Esophagus (tissue), 2 donors: ENCODE measurements at regions not wholly inside any gene's neighbourhood (a gene's known extent, or its start where the extent isn't known, plus 50 kb on each side); places are given as distances from the start of the nearest gene placed in this dataset.
"Not testable (repeated sequence)": the region's sequence is repeated elsewhere in the genome, so short reads cannot be mapped to it uniquely, and the experiment has no call there.

ENCODE experiments used
- H3K27ac ChIP-seq, 2 donors: one replicate each; pipeline ENCODE4 v1.5.1; 2013; ENCODE audit warnings: low read depth in 2 of 2, mild to moderate bottlenecking in 2 of 2, inconsistent platforms in 1 of 2, low read length in 1 of 2, moderate library complexity in 1 of 2
- H3K27me3 ChIP-seq, 2 donors: one replicate each; pipeline ENCODE4 v1.6.1; 2013; ENCODE audit warnings: low read length in 2 of 2, control low read depth in 1 of 2, mild to moderate bottlenecking in 1 of 2; ENCODE audit not compliant: insufficient read depth in 2 of 2, control insufficient read depth in 1 of 2
- H3K36me3 ChIP-seq, 2 donors: one replicate each; pipeline ENCODE4 v1.6.1; 2013; ENCODE audit warnings: low read length in 1 of 2; ENCODE audit not compliant: control insufficient read depth in 2 of 2, insufficient read depth in 2 of 2
- H3K4me1 ChIP-seq, 2 donors: one replicate each; pipeline ENCODE4 v1.6.1; 2013; ENCODE audit warnings: low read length in 1 of 2; ENCODE audit not compliant: control insufficient read depth in 2 of 2, insufficient read depth in 2 of 2
- H3K4me3 ChIP-seq, 2 donors: one replicate each; pipeline ENCODE4 v1.5.1; 2013; ENCODE audit warnings: low read length in 2 of 2, mild to moderate bottlenecking in 2 of 2, low read depth in 1 of 2, moderate library complexity in 1 of 2
- H3K9me3 ChIP-seq, 2 donors: one replicate each; pipeline ENCODE4 v1.6.1; 2013; ENCODE audit warnings: mild to moderate bottlenecking in 2 of 2, low read depth in 1 of 2, low read length in 1 of 2, moderate library complexity in 1 of 2; ENCODE audit not compliant: control insufficient read depth in 2 of 2, insufficient read depth in 1 of 2
- WGBS, 2 donors: extraction: QIAGEN DNeasy Blood & Tissue Kit; methylation state at CpG; one replicate each; pipeline ENCODE4 v1.1.7; 2013; 5-methylcytosine and 5-hydroxymethylcytosine counted together
- donor health status: healthy with polysubstance abuse.
- donor health status: Bipolar disorder and iron deficiency.

- 89 to 96% methylated on average over 2 of the region's 2 CpGs for WGBS, 2 donors
- no peaks in the 10 kb centered on the region for H3K36me3 ChIP-seq
- H3K4me3 ChIP-seq, result no peak overlapping the region
- H3K27ac ChIP-seq, result no peak overlapping the region
- no peaks in the 10 kb centered on the region for H3K27me3 ChIP-seq
- no peaks in the 10 kb centered on the region for H3K9me3 ChIP-seq
- no peaks in the 10 kb centered on the region for H3K4me1 ChIP-seq
Measured at GRCh38 chr2:215631696-215632095, 195.8 kb upstream of the FN1 start.

- H3K36me3 ChIP-seq, H3K27me3 ChIP-seq, H3K4me3 ChIP-seq, H3K4me1 ChIP-seq, H3K27ac ChIP-seq, H3K9me3 ChIP-seq: not testable (repeated sequence)
- WGBS, 2 donors, result 89% methylated on average over 2 of the region's 2 CpGs
Measured at GRCh38 chr2:215630796-215631195, 194.9 kb upstream of the FN1 start.

DNA sequence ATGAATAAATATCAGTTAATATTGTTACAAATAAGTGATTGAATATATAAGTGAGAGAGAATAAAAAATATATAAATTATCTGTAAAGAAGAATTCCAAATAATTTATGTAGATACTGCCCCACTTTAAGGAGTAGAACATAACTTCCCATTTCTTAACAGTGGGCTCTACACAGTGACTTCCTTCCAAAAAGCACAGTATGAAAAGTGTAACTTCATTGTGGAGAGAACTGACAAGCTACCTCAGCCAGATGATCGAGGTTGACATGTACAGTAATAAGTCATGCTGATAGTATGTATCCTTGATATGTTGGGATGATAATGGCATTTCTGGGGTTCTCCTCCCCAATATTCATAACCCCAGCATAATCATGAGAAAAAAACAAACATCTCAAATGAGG, 191.9 kb upstream of the FN1 start:
- Histone ChIP-seq H3K27ac (no peak overlapping the region), H3K27me3 (no peaks in the 10 kb centered on the region), H3K4me1 (no peaks in the 10 kb centered on the region), H3K9me3 (no peaks in the 10 kb centered on the region), H3K36me3 (no peaks in the 10 kb centered on the region), H3K4me3 (no peak overlapping the region)
- WGBS, 2 donors, result 75 to 78% methylated on average over 1 of the region's 1 CpG

GRCh38 chr2:215626812-215627281, 191.0 kb upstream of the FN1 start:
- H3K9me3 ChIP-seq, result no peaks in the 10 kb centered on the region

DNA sequence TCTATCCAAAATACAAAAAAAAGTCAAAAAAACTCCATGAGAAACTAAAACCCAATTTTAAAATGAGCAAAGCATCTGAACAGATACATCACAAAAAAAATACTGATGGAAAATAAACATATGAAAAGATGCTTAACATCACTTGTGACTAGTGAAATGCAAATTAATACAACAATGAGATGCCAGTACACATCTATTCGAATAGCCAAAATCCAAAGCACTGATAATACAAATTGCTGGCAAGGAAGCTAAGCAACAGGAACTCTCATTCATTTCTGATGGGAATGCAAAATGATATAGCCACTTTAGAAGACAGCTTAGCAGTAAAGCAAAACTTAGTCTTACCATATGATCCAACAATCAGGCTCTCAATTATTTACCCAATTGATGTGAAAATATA, 190.2 kb upstream of the FN1 start:
- H3K9me3 ChIP-seq, result no peaks in the 10 kb centered on the region
- H3K4me3 ChIP-seq, result no peak overlapping the region
- no peaks in the 10 kb centered on the region for H3K27me3 ChIP-seq
- no peak overlapping the region for H3K27ac ChIP-seq
- no peaks in the 10 kb centered on the region for H3K36me3 ChIP-seq
- no peaks in the 10 kb centered on the region for H3K4me1 ChIP-seq
- 82 to 91% methylated on average over 1 of the region's 1 CpG for WGBS, 2 donors

More at GRCh38 chr2:215626812-215627281, 191.0 kb upstream of the FN1 start:
- Histone ChIP-seq H3K36me3 (no peaks in the 10 kb centered on the region), H3K4me1 (no peaks in the 10 kb centered on the region), H3K27ac (no peak overlapping the region), H3K27me3 (no peaks in the 10 kb centered on the region), H3K4me3 (no peak overlapping the region)
- 56 to 65% methylated on average over 5 of the region's 5 CpGs for WGBS, 2 donors

DNA sequence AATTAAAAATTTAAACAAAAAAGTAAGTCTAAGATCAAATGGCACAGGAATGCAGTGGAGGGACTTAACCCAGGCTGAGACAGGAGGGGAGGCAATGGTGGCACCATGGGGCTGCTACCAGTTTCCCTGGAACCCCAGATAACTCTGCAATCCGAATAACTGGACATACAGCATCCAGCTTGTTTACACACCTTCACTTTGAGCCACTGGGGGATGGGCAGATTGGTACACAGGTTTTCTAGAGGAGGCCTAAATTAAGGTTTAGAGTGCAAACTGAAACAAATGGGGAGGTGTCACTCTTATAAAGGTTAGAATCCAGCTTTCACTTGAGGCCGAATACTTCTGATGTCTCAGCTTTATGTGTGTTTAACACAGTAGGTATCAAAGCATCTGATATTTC, 189.3 kb upstream of the FN1 start:
- no peak overlapping the region for H3K27ac ChIP-seq
- H3K4me3 ChIP-seq, result no peak overlapping the region
- H3K4me1 ChIP-seq, result no peaks in the 10 kb centered on the region
- 81 to 85% methylated on average over 2 of the region's 2 CpGs for WGBS, 2 donors
- no peaks in the 10 kb centered on the region for H3K27me3 ChIP-seq
- no peaks in the 10 kb centered on the region for H3K9me3 ChIP-seq
- H3K36me3 ChIP-seq, result no peaks in the 10 kb centered on the region

DNA sequence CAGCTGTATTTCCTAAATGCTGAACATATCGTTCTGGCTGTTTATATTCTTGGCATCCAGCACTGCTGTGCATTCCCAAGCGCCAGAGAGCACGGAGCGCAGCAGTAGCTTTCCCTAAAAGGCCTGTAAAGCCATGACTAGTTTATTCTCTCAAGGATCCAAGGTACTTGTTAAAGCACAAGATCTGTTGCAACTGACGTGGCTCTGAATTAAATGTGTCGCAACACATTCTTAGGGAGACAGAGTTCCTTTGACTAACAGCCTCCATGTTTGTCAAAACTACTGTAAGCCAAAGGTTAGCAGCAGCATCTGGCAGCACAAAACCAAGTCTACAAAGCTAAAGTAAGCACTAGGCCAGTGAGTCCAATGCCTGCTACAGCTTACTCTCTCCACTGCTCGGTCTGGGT, 188.6 kb upstream of the FN1 start:
- Histone ChIP-seq H3K4me1 (peaks cover 0 to 2% of the 10 kb centered on the region in 2 donors), H3K9me3 (no peaks in the 10 kb centered on the region), H3K27ac (peak overlapping the region in 1 of 2 donors; percentile 22), H3K4me3 (no peak overlapping the region), H3K36me3 (no peaks in the 10 kb centered on the region), H3K27me3 (no peaks in the 10 kb centered on the region)
- WGBS, 2 donors, result 56 to 62% methylated on average over 7 of the region's 7 CpGs

DNA sequence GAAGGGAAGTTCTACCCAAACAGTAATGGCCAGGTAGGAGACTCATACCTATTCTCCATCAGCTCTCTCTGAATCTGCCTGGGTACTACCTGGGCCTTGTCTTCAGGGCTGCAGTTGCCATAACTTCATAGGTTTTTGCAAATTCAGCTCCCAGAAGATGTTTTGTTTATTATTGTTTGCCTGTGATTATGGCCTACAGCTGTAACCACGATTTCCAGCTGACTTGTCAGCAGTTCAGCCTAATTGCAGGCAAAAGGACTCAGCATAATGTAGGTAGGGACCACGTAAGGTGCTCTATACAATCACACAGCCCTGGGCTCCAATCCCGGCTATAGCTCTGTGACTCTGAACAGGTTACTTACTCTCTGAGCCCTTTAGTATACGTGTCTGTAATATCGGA, 187.0 kb upstream of the FN1 start:
- no peaks in the 10 kb centered on the region for H3K9me3 ChIP-seq
- peaks cover 0 to 2% of the 10 kb centered on the region in 2 donors for H3K4me1 ChIP-seq
- H3K36me3 ChIP-seq, result no peaks in the 10 kb centered on the region
- no peaks in the 10 kb centered on the region for H3K27me3 ChIP-seq
- 72 to 76% methylated on average over 5 of the region's 5 CpGs for WGBS, 2 donors
- no peak overlapping the region for H3K27ac ChIP-seq
- no peak overlapping the region for H3K4me3 ChIP-seq

DNA sequence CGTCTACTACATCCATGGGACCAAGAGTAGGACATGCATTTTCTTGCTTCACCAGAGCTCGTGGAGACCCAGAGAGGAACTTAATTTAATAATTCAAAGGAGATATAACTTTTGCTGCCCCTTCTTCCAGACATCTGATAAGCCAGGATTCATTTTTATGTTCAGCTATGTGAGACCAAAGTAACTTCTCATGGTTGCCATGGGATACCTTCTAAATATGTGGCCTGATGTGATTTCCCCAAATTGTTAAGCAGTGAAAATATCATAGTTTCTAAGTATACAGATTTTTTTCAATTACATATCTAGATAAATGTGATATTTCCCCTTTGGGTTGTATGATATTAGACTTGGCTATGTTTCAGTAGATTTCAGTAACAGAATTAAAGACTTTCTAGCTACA, 185.5 kb upstream of the FN1 start:
- no peaks in the 10 kb centered on the region for H3K36me3 ChIP-seq
- H3K27ac ChIP-seq, result no peak overlapping the region
- 72 to 83% methylated on average over 2 of the region's 2 CpGs for WGBS, 2 donors
- H3K4me3 ChIP-seq, result no peak overlapping the region
- no peaks in the 10 kb centered on the region for H3K27me3 ChIP-seq
- peaks cover 0 to 2% of the 10 kb centered on the region in 2 donors for H3K4me1 ChIP-seq
- H3K9me3 ChIP-seq, result no peaks in the 10 kb centered on the region

DNA sequence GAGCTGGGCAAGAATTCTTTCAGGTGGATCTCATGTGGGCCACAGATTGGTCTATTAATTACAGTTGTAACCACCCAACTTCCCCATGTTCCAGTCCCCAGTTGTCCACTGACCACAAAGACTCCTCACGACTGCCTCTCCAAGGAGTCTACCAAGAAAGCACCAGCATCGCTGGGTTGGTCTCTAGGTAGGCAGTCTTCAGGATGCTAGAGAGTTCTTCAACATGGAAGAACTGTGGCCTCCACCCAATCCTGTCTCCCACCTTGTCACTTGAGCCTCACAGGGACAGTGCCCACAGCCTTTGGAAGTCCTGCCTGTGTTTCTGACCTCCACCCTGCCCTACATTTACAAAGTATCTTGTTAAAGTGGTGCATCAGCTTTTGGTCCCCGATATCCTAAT, 184.7 kb upstream of the FN1 start:
- no peaks in the 10 kb centered on the region for H3K27me3 ChIP-seq
- H3K4me1 ChIP-seq, result peaks cover 0 to 2% of the 10 kb centered on the region in 2 donors
- no peak overlapping the region for H3K27ac ChIP-seq
- H3K36me3 ChIP-seq, result no peaks in the 10 kb centered on the region
- no peak overlapping the region for H3K4me3 ChIP-seq
- no peaks in the 10 kb centered on the region for H3K9me3 ChIP-seq
- WGBS, 2 donors, result 90 to 97% methylated on average over 3 of the region's 3 CpGs
